A204.1 (cell line): ENCODE measurements at regions not wholly inside any gene's neighbourhood (a gene's known extent, or its start where the extent isn't known, plus 50 kb on each side); places are given as distances from the start of the nearest gene placed in this dataset.

Experiments used
- FAIRE-seq: peaks from 2 replicates; lab custom pipeline; 2012; peaks lifted over from hg19 to GRCh38; lab: Jason Lieb, UNC

DNA sequence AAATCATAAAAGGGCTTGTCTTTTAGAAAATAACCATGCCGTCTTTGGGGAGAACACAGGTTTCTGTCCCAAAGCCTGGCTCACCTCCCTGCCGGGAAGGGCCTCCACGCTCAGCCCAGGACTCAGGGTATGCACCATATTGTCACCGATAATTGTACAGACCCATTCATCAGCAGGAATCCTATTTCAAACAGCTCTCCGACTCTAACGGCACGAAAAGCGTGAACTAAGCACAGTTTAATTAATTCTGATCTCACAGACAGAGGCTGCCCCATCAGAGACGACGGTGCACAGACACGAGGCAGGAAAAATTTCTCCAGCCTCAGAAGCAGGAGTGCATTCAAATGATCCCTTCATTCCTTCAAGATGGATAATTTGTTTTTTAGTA, 276.2 kb downstream of the MYCN start:
- FAIRE-seq, result no peak

DNA sequence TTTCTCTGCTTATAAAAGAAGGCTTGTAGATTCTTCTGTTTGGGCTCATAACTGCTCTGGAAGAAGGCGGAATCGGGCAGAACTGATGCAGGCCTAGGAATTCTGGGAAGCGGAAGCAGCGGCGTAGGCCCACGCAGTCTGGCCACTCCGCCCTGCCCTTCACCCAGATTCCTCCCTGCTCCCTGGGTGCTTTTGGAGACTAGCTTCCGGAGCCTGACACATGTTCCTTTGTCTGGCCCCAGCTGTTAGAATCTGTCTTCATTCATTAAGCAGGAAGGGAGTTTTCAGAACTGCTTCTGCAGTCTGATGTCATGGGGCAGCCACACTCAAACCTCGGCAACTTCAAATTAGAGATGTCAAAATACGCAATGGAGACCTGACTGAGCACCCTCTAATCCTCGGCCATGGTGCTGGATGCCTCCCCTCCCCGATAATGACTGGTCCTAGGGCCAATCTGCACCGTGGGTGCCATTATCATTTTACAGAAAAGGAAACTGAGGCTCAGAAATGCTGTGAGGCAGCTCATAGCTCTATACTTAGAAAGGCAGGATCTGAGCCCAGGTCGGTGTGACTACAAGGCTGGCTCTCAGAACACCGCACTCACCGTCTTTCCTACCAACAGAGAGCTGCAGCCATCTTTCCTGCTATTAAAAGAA, 275.7 kb downstream of the MYCN start:
- no peak for FAIRE-seq

DNA sequence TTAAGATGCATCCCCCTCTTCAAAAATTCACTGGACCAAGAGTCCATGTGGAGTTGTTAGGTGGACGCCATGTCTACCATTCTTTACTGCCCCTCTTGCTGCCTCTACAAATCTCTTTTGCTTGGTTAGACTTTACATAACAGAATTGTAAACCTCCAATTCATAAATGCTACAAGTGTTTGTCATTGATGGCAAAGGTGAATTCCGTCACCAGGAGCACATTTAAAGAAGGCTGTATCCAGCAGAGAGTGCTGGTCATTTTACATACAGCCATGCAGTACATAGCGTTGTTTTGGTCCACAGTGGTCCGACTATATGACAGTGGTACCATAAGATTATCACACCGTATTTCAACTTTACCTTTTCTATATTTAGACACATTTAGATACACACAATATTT, 274.5 kb downstream of the MYCN start:
- FAIRE-seq, result no peak

DNA sequence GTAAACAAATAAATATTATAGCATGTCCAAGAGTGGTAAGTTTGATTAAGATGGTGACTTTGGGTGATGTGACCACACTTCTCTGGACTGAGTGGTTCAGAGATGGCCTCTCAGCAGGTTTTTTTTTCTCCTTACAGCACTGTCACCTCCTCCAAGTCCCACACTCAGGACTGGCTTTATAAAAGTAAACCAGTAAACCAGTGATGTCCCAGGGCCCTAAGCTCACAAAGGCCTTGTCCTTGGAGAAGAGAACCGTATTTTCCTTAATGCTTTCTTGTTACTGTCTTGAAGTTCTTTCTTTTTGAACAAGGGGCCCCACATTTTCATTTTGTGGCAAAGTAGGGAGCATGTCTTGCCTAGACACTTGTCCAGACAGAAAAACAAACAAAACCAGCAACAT, 274.0 kb downstream of the MYCN start:
- no peak for FAIRE-seq

DNA sequence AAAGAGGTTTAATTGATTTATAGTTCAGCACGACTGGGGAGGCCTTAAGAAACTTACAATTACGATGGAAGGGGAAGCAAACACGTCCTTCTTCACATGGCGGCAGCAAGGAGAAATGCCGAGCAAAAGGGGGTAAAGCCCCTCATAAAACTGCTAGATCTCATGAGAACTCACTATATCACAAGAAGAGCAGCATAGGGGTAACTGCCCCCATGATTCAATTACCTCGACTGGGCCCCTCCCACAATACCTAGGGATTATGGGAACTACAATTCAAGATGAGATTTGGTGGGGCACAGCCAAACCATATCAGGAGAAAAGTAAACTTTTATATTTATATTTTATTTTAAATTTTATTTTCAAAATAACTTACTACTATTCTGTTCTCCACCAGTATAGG, 272.0 kb downstream of the MYCN start:
- FAIRE-seq, result no peak

DNA sequence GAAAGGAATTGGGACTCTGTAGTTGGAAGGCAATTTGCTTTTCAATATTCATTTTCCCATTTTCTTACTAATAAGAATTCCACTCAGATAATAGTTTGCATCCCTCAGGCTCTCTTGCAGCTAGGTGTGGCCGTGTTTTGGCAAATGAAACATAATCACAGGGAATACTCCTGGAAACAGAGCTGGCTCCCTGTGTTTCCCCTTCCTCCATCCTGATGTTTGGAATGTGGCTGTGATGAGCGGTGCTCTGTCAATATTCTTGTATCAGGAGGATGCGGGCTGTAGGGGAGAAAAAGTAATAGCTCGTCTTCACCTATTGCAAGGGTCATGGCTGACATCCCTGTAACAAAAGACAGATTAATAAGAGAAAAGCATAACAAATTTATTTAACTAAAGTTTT, 271.0 kb downstream of the MYCN start:
- FAIRE-seq, result no peak

DNA sequence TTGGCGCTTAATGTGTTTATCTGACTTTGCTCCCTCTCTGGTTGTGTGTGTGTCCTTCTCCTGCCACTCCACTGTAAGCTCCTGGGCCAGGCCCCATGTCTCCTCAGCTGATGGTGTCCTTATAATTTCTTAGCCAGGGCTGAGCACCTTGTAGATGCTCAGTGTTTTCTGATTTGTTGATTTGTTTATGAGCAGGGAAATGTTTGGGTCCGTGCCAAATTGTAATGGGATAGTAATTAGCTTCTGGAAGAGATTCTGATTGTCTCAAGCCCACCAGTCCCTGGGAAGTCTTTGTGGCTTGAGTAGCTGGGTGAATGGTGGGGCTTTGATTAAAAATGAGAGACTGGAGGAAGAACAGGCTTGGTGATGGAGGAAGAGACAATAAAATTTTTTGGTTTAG, 270.5 kb downstream of the MYCN start:
- FAIRE-seq, result no peak

DNA sequence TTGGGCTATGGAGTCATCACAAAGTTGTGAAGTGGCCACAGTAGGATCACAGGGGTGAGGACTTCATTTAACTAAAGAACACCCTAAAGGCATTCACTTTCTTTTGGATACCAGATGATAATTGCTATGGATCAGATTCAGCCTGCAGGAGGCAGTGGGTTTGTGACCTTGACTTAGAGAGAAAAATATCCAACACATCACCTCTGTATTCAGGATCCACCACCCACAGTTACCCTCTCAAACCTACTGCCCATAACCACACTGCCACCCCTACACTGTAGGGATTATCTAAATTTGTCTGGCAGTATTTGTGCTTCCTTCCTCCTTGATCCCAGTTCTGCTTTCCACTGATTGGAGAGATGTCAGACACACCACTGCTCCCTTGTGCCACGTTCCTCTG, 269.4 kb downstream of the MYCN start:
- no peak for FAIRE-seq

DNA sequence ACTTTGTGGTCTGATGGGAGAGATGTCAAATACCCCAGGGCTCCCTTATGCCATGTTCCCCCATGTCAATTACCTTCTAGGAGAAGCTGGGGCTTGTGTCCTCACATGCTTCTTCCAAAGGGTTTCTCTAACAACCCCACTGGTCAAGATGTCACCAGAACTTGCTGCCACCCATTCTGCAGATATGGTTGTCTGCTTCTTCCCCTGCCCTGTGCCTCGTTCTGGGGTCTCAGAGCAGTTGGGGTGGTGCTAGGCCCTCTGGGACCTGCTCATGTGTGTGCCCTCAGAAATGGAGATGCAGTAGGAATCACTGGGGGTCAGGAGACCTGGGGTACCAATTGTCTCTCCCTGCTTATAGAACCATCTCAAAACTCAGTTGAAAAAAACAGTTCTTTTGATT, 268.6 kb downstream of the MYCN start:
- FAIRE-seq, result no peak

DNA sequence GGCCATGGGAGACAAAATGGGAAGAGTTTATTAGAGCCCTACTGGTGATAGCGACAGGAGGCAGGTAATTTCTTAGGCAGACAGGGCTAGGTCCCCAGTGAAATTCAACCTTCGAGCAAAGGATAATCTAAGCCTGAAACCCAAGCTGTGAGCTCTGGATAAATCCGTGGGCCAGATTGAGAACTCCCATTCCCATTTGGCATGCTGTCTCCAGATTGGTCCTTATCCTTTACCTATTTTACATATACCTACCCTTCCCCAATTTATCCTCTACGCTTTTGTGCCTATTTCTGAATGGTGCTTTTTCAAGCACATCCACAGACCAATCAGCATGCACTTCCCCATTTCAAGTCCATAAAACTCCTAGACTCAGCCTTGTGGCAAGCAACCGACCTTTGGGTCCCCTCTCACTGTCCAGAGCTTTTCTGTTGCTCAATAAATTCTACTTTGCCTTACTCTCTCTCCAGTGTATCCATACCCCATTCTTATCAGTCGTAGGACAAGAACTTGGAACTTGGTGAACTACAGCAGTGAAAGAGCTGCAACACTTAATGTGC, 268.0 kb downstream of the MYCN start:
- no peak for FAIRE-seq

DNA sequence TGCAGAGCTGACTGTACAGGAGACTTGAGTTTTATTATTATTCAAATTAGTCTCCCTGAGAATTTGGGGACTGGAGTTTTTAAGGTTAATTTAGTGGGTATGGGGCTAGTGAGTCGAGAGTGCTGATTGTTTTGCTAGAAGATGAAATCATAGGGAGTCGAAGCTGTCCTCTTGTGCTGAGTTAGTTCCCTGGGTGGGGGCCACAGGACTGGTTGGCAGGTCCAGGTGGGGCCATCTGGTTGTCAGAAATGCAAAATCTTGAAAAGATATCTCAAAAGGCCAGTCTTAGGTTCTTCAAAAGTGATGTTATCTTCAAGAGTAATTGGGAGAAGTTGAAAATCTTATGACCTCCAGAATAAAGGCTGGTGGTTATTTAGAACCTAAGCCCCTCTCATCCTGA, 267.3 kb downstream of the MYCN start:
- no peak for FAIRE-seq

DNA sequence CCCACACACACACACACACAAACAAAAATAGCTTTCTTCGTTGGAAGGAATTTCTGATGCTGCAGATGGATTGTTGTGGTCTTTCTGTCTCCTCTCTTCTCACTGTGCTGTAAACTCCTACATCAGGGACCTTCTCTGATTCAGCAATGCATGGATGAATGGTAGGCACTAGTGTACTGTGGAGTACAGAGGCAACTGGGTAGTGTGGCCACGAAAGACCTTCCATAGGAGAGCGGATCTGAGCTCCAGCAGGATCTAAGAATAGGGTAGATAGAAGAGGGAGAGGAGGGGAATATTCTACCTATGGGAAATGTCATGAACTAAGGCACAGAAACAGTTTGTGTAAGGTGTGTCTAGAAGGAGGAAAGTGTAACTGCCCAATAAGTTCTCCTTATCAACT, 266.8 kb downstream of the MYCN start:
- FAIRE-seq, result no peak

DNA sequence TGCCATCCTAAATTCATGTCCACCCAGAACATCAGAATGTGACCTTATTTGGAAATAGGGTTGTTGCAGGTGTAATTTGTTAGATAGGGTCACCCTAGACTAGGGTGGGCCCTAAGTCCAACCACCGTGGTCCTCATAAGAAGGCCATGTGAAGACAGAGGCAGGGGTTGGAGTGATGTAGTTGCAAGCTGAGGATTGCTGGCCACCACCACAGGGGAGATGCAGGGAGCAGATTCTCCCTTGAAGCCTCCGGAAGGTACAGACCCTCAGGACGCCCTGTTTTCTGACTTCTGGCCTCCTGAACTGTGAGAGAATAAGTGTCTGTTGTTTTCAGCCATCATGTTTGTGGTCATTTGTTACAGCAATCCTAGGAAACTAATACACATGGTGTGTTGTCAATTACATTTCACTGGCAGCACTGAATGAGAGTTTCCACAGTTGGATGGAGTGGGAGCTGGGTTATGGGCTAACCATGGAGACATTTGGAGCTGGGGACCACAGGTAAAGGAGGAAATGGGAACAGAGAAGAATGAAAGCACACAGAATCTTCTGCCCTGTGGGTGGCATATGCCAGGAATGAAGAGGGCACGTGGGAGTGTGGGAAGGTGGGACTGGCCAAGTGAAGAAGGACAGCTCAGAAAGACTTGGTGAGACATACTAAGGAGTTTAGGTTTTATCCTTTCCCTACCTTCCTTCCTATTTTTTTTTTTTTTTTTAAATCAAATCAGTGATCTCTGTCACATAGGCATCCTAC, 266.0 kb downstream of the MYCN start:
- FAIRE-seq, result no peak

DNA sequence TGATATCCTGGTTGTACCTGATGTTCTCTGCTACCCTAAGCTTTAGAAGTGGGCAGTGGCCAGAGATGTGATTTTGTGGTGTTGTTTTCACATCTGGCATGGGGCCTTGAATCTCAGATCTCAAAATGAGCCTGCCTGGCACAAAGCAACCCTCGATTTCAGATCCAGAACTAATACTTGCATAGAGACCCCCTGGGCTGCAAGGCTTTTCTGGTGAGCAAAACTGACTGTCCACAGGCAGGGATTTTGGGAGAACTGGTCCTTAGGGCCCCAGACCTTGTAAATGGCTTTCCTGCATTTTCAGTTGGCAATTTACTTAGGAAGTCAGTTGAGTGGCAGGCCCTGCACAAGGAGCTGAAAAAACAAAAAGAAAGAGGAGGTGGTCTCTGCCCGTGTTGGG, 265.3 kb downstream of the MYCN start:
- FAIRE-seq, result no peak

DNA sequence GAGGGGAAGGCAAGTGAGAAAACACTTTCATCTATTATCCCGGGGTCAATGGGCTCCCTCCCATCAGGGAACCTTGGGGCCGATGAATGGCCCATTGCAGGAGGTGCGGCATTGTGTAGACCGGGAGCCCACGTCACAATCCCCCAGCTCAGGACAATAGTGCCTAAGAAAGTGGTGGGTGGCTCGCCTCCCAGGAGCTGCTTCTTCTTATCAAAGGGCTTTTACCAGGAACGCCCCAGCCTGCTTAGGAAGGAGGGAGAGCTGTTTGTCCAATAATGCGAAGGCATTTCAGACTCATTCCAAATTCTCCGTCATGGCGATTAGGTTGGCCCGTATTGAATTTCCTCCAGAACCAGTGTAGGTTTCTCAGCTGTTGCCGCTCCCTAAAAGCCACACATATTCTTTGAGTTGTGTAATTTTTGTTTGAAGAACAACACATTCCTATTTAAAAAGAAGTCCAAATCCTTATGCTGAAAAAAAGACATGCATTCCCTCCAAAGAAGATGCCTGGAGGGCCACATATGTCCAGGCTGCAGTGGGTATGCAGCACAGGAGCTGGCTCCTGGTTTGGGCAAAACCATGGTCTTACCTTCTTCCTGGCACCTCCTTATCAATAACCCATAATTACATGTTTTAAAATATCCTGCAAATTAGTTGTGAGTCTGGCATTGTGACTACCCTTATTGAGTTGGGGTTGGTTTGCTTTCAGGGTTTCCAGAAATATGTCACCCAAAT, 264.7 kb downstream of the MYCN start:
- FAIRE-seq, result no peak

DNA sequence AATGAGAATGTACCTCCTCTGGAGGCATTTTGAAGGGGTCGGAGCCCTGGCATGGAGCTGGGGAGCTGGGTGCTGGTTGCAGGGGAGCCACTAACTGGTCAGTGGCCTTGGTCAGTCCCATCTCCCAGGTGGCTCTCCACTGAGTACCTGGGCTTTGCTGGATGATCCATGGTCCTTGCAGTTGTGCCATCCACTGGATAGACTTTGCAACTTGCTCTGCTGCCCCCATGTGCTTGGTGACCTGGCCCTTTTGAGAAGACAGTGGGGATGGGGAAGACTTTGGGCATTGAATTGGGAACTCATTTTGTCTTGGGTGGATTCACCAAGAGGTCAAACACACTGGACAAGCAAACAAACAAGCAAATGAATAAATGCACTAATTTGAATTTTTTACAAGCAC, 263.9 kb downstream of the MYCN start:
- no peak for FAIRE-seq

DNA sequence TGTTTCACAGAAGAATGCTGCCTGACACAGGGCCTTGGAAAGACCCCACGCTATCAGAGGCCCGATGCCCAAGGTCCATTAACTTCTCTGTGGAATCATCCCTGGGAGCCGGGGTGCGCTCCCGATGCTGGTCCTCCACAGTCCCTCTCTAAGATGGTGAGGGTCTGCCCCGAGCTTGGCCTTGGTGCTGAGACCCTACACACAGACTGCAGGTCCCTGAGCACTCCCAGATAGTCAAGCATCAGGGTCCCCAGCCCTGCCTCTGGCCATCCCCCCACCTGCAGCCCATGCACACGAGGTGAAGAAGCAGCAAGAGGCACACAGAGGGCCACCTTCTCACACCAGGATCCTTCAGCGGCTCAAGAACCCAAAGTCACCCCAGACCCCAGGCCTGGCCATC, 263.3 kb downstream of the MYCN start:
- FAIRE-seq, result no peak

DNA sequence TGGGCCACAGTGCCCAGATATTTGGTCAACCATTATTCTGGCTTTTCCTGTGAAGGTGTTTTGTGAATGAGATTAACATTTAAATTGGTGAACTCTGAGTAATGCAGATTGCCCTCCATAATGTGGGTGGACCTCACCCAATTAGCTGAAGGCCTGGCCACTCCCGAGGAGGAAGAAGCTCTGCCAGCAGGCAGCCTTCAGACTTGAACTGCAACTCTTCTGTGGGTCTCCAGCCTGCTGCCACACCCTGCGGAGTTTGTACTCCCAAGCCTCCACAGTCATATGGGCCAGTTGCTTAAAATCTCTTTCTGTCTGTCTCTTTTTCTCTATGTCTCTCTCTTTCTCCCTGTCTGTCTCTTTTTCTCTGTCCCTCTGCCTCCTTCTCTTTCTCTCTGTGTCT, 262.7 kb downstream of the MYCN start:
- FAIRE-seq, result no peak

DNA sequence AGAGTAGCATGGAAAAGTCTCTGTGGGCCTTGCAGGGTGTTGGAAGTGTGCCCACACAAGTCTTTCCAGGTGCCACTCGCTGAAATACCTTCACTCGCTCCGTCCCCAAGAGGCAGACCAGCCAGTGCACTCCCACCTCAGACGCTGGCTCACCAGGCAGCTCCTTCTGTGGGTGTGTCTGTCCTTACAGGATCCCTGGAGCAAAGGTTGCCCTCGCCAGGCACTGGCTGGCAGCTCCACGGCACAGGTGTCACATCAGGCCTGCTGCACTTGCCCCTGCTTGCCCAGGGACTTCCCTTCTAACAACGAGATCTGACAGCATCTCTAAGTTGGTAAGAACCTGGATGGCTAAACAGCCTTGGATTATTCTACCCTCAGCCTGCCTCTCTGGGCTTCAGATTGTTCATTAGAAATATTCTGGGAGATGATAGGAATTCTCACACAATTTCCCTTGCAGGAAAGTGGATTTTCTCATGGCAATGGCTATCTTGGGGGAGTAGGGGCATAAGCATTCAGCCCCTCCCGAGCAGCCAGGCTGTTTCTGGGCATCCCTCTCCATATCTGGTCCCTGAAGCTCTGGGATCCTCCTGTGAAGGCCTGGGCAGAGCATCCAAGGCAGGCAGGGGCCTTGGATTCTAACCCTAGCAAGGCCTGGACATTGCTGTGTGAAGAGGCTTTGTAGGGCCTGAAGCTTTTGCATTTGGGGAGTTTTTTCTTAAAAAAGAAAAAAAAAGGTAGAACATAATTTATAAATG, 262.1 kb downstream of the MYCN start:
- no peak for FAIRE-seq

DNA sequence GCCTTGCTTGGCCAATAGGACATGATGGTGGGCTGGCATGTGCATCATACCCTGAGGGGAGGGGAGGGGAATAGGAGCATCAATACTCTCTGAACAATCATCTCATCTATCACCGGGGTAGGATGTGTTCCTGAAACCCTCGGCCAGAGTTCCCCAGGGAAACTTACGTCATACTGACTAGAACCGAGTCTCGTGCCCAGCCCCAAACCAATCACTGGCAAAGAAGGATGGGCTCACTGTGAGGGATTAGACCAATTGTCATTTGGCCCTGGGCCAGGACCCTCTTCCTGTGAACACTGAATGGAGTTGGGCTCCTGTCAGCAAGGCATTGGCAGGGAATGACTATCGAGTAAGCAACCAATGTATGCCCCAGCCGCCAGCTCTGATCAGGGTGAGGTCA, 261.5 kb downstream of the MYCN start:
- FAIRE-seq, result no peak

DNA sequence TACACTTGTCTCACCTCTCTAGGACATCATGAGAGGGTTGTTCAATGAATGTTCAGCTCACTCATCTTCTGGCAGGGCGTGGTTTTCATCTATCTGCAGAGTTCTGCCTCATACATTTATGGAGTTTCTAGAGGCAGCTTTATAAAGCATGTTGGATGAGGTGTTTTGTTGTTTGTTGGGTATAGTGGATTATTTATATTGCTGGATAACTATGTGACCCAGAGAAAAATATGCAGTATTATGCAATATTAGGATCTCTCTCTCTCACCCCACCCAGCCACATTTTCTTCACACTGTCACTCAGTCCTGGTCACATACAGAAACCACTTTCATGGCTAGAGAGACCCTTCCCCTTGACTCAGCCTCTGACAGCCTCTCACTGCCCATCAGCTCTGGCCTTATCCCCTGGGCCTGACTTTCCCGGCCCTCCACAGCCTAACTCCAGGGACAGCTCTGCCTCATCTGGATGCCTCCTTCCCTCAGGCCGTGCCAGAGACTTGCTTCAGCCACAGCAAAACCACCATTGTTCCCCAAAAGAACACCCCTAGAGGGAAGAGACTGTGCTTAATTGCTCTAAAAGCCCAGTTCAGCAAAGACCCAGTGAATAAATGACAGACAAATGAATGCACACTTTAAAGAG, 260.3 kb downstream of the MYCN start:
- FAIRE-seq, result no peak

DNA sequence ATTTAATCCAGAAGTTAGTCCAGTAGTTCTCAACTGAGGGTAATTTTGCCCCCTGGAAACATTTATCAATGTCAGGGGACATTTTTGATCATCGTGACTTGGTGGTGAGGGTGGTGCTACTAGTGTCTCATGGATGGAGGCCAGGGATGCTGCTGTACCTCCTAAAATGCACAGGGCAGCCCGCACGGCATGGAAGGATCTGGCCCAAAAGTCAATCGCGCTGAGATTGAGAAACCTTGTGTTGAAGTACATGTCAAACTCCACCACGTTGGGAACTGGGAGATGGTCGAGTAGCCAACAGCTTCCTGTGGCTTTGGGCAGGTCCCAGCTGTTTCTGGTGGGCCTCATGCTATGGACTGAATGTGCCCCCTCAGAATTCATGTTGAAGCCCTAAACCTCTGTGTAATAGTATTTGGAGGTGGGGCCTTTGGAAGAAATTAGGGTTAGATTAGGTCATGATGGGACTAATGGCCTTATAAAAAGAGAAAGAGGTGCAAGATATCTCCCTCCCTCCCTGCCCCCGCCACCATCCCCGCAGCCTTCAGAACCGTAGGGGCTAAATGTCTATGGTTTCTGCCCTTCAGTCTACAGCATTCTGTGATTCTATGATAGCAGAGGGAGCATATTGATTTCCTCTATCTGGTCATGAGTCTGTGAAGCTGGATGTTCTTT, 259.7 kb downstream of the MYCN start:
- no peak for FAIRE-seq
